Stomach (tissue), 4 donors: ENCODE measurements at regions not wholly inside any gene's neighbourhood (a gene's known extent, or its start where the extent isn't known, plus 50 kb on each side); places are given as distances from the start of the nearest gene placed in this dataset.

Source experiments
- CTCF ChIP-seq, 7 experiments: fragments of 450-650 bp in 4 of 7; fragments of 200-600 bp in 3 of 7; sonication (generic) in 3 of 7; IDR thresholded peaks; one replicate each; pipeline ENCODE4 v1.5.1; 2016 to 2019; ENCODE audit warnings: antibody characterized with exemption in 7 of 7, control low read depth in 2 of 7, mild to moderate bottlenecking in 1 of 7
- EP300 ChIP-seq: sonication (generic); formaldehyde crosslinking; IDR thresholded peaks from one replicate; pipeline ENCODE4 v1.6.1; 2017; ENCODE audit warnings: antibody characterized with exemption
- POLR2A ChIP-seq, 4 donors: fragments of 450-650 bp; IDR thresholded peaks; one replicate each; pipeline ENCODE4 v1.6.1; 2016; ENCODE audit warnings: antibody characterized with exemption in 4 of 4, control low read depth in 2 of 4, mild to moderate bottlenecking in 1 of 4, moderate library complexity in 1 of 4
- POLR2AphosphoS5 ChIP-seq, 3 donors: sonication (generic); formaldehyde crosslinking; IDR thresholded peaks; one replicate each; pipeline ENCODE4 v1.6.1; 2016; ENCODE audit warnings: antibody characterized with exemption in 3 of 3

GRCh38 chr18:40670668-40671375, 1284.2 kb upstream of the PIK3C3 start:
- TF ChIP-seq CTCF (IDR thresholded peaks at IDR 0.05) (no peak), POLR2AphosphoS5 (IDR thresholded peaks at IDR 0.05) (no peak), POLR2A (IDR thresholded peaks at IDR 0.05) (no peak), EP300 (no peak)
